ENCODE measurements at regions not wholly inside any gene's neighbourhood (a gene's known extent, or its start where the extent isn't known, plus 50 kb on each side); places are given as distances from the start of the nearest gene placed in this dataset.

DNA sequence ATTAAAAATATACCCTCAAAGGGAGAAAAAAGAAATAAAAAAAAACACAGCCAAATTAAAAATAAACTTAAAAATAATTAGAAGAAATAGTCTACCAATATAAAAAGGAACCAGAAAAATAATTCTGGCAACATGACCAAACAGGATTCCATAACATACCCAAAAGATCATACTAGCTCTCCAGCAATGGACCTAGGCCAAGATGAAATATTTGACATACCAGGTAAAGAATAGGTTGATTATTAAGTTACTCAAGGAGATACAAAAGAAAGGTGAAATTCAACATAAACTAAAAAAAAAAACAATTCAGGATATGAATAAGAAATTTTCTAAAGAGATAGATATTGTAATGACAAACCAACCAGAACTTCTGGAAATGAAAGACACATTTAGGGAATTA is 121.3 kb upstream of the SCAF11 start:
- no peaks in the 10 kb centered on the region for H3K9me2 ChIP-seq (replicated peaks; ENCODE audit: insufficient read depth, low read length)
- no peak overlapping the region for H3K9ac ChIP-seq (ENCODE audit: low read length)
- no peak overlapping the region for H3K27ac ChIP-seq (ENCODE audit: low read depth, low read length)
- no peak overlapping the region for H2AFZ ChIP-seq (ENCODE audit: low read depth, low read length, severe bottlenecking)
- H3K4me2 ChIP-seq (ENCODE audit: low read depth, low read length, poor library complexity, severe bottlenecking): no peak overlapping the region
- H3F3A ChIP-seq (ENCODE audit: insufficient read depth): no peaks in the 10 kb centered on the region
- H3K27me3 ChIP-seq (ENCODE audit: low read length): no peaks in the 10 kb centered on the region
- no peaks in the 10 kb centered on the region for H3K79me2 ChIP-seq (ENCODE audit: insufficient read depth, low read length)
- H3K4me3 ChIP-seq (ENCODE audit: insufficient read depth, low read length, poor library complexity, severe bottlenecking): no peak overlapping the region
- H4K20me1 ChIP-seq (ENCODE audit: low read depth, low read length): no peaks in the 10 kb centered on the region
- TF ChIP-seq EZH2phosphoT487 (conservative IDR thresholded peaks at IDR 0.05; ENCODE audit: low read length): no peak
- TF ChIP-seq, protein P1, sequence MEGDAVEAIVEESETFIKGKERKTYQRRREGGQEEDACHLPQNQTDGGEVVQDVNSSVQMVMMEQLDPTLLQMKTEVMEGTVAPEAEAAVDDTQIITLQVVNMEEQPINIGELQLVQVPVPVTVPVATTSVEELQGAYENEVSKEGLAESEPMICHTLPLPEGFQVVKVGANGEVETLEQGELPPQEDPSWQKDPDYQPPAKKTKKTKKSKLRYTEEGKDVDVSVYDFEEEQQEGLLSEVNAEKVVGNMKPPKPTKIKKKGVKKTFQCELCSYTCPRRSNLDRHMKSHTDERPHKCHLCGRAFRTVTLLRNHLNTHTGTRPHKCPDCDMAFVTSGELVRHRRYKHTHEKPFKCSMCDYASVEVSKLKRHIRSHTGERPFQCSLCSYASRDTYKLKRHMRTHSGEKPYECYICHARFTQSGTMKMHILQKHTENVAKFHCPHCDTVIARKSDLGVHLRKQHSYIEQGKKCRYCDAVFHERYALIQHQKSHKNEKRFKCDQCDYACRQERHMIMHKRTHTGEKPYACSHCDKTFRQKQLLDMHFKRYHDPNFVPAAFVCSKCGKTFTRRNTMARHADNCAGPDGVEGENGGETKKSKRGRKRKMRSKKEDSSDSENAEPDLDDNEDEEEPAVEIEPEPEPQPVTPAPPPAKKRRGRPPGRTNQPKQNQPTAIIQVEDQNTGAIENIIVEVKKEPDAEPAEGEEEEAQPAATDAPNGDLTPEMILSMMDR (IDR thresholded peaks at IDR 0.05; ENCODE audit: insufficient read depth, low read length, poor library complexity, severe bottlenecking): no peak
- H3K9me3 ChIP-seq (ENCODE audit: insufficient read depth, low read length): no peaks in the 10 kb centered on the region
- no peaks in the 10 kb centered on the region for H3K36me3 ChIP-seq (ENCODE audit: low read length)

DNA sequence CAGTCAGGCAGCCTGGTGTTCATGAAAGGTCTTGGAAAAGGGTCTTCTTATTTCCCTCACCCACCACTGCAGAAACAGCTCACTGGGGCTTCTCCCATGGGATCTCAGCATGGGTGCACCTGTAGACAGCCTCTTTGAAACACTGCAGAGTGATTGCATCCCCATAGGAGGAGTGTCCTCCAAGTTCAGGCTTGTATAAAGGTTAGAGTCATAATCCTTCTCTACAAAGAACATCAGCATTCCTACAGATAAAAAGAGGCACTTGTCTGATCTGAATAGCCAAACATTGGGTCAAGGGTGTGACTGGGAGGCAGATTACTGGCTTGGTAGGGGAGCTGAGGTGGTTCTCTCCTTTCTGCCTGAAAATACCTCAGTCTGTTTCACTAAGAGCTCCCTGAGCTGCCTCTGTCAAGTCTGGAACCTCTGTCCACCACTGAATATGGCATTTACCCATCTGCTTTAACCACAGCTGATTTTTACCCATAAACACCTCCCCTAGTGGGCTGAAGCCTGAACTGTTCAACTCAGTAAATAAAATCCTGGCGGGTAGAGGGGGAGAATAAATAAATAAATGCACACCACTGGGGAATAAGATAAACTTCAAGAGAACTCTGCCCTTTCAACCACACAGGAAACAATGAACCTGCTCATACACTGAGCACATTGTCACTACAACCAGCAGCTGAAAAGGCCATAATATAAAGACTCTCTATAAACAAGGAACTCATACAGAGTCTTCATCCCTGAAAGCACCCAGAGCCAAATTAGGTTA is 120.7 kb upstream of the SCAF11 start:
- no peak for TF ChIP-seq EZH2phosphoT487 (conservative IDR thresholded peaks at IDR 0.05; ENCODE audit: low read length)
- no peaks in the 10 kb centered on the region for H3F3A ChIP-seq (ENCODE audit: insufficient read depth)

DNA sequence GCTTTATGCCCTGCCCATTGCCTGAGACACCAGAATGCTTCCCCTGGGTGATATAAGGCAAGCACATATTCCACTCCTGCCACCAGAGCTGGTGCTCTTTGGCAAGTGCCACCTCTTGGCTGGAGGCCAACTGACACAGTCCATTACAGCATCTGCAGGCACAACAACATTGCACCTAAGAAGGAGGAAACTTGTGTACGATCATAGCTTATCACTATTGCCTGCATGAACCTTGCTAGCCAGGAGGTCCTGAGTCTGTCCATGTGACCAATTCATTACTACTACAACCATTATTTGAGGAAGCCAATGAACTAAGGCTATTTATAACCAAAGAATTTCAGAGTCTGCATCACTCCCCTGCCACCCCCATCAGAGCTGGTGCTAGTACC is 119.8 kb upstream of the SCAF11 start:
- Histone ChIP-seq H3F3A (ENCODE audit: insufficient read depth) (no peaks in the 10 kb centered on the region), H3K9ac (ENCODE audit: low read length) (no peak overlapping the region), H3K27me3 (ENCODE audit: low read length) (no peaks in the 10 kb centered on the region), H3K27ac (ENCODE audit: low read depth, low read length) (no peak overlapping the region), H3K4me2 (ENCODE audit: low read depth, low read length, poor library complexity, severe bottlenecking) (no peak overlapping the region), H3K9me3 (ENCODE audit: insufficient read depth, low read length) (no peaks in the 10 kb centered on the region), H4K20me1 (ENCODE audit: low read depth, low read length) (no peaks in the 10 kb centered on the region), H3K4me3 (ENCODE audit: insufficient read depth, low read length, poor library complexity, severe bottlenecking) (no peak overlapping the region), H3K79me2 (ENCODE audit: insufficient read depth, low read length) (no peaks in the 10 kb centered on the region), H3K9me2 (replicated peaks; ENCODE audit: insufficient read depth, low read length) (no peaks in the 10 kb centered on the region), H2AFZ (ENCODE audit: low read depth, low read length, severe bottlenecking) (no peak overlapping the region), H3K36me3 (ENCODE audit: low read length) (no peaks in the 10 kb centered on the region)
- TF ChIP-seq, protein P1 (IDR thresholded peaks at IDR 0.05; ENCODE audit: insufficient read depth, low read length, poor library complexity, severe bottlenecking): no peak
- no peak for TF ChIP-seq EZH2phosphoT487 (conservative IDR thresholded peaks at IDR 0.05; ENCODE audit: low read length)

More for the DNA sequence above, 120.7 kb upstream of the SCAF11 start:
- Histone ChIP-seq H2AFZ (ENCODE audit: low read depth, low read length, severe bottlenecking) (no peak overlapping the region), H3K36me3 (ENCODE audit: low read length) (no peaks in the 10 kb centered on the region), H3K79me2 (ENCODE audit: insufficient read depth, low read length) (no peaks in the 10 kb centered on the region), H3K27ac (ENCODE audit: low read depth, low read length) (no peak overlapping the region), H3K9me2 (replicated peaks; ENCODE audit: insufficient read depth, low read length) (no peaks in the 10 kb centered on the region), H3K4me3 (ENCODE audit: insufficient read depth, low read length, poor library complexity, severe bottlenecking) (no peak overlapping the region), H4K20me1 (ENCODE audit: low read depth, low read length) (no peaks in the 10 kb centered on the region), H3K4me2 (ENCODE audit: low read depth, low read length, poor library complexity, severe bottlenecking) (no peak overlapping the region), H3K9ac (ENCODE audit: low read length) (no peak overlapping the region), H3K27me3 (ENCODE audit: low read length) (no peaks in the 10 kb centered on the region), H3K9me3 (ENCODE audit: insufficient read depth, low read length) (no peaks in the 10 kb centered on the region)
